GM12878 (cell line): ENCODE measurements at regions not wholly inside any gene's neighbourhood (a gene's known extent, or its start where the extent isn't known, plus 50 kb on each side); places are given as distances from the start of the nearest gene placed in this dataset.

Source experiments
- ATAC-seq: fragments of 200-7000 bp; cut with Tn5 transposase; 3 replicates; pipeline ENCODE4 v1.9.1; 2020; ENCODE audit warnings: mild to moderate bottlenecking, moderate library complexity
- BruUV-seq: library from RNA; stranded (reverse); fragments of 400-500 nt; replicated peaks from 2 replicates; lab custom pipeline; 2021; lab: Mats Ljungman, UMichigan
- CTCF ChIA-PET: fragments of 300-600 bp; sonication (Branson Sonifier 250); formaldehyde crosslinking; extraction: SDS; loops from one replicate; lab custom pipeline; 2021; ENCODE audit warnings: inconsistent platforms; lab: Yijun Ruan, JAX
- POLR2A ChIA-PET: fragments of 350-600 bp; formaldehyde crosslinking; extraction: SDS; loops from one replicate; lab custom pipeline; 2021; ENCODE audit warnings: inconsistent platforms; lab: Charles Lee
- RAD21 ChIA-PET: fragments of 300-600 bp; sonication (Branson Sonifier 250); formaldehyde crosslinking; loops from one replicate; lab custom pipeline; 2023; ENCODE audit warnings: antibody characterized with exemption; ENCODE audit not compliant: unreplicated experiment; lab: Charles Lee
- SMC1A ChIA-PET: fragments of 300-600 bp; sonication (Branson Sonifier 250); formaldehyde crosslinking; loops from one replicate; lab custom pipeline; 2023; ENCODE audit not compliant: unreplicated experiment, uncharacterized antibody; lab: Charles Lee
- DNase-seq: peaks from one replicate; pipeline ENCODE4 v3.0.0-alpha.2; 2011; ENCODE audit warnings: low read depth, low spot score
- FAIRE-seq: peaks from 3 replicates; lab custom pipeline; 2011; peaks lifted over from hg19 to GRCh38; lab: Jason Lieb, UNC
- H2AFZ ChIP-seq: 2 replicates; pipeline ENCODE4 v1.6.0; 2011; ENCODE audit warnings: low read depth, low read length, control low read depth; ENCODE audit not compliant: control insufficient read depth
- H3K27ac ChIP-seq: 2 replicates; pipeline ENCODE4 v1.5.1; 2011; ENCODE audit warnings: control low read depth; ENCODE audit not compliant: control insufficient read depth, insufficient read depth
- H3K27me3 ChIP-seq, 2 experiments: replicated peaks in 1 of 2; 2 replicates each; pipeline versions ENCODE4 v1.6.0 to v1.6.1; 2011; ENCODE audit warnings: low read length in 1 of 2; ENCODE audit not compliant: control insufficient read depth in 2 of 2, insufficient read depth in 2 of 2
- H3K36me3 ChIP-seq, 2 experiments: 2 replicates each; pipeline ENCODE4 v1.5.1; 2011; ENCODE audit warnings: low read length in 1 of 2; ENCODE audit not compliant: control insufficient read depth in 2 of 2, insufficient read depth in 2 of 2
- H3K4me1 ChIP-seq: 2 replicates; pipeline ENCODE4 v1.6.1; 2011; ENCODE audit warnings: mild to moderate bottlenecking, low read length, moderate library complexity, mixed read lengths; ENCODE audit not compliant: control insufficient read depth, insufficient read depth
- H3K4me2 ChIP-seq: 2 replicates; pipeline ENCODE4 v1.6.0; 2011; ENCODE audit warnings: control low read depth; ENCODE audit not compliant: control insufficient read depth, insufficient read depth
- H3K4me3 ChIP-seq: fragments of 200-600 bp; sonication (generic); 2 replicates; pipeline ENCODE4 v1.5.1; 2016
- H3K79me2 ChIP-seq: 2 replicates; pipeline ENCODE4 v1.6.0; 2011; ENCODE audit warnings: low read length; ENCODE audit not compliant: control insufficient read depth, insufficient read depth
- H3K9ac ChIP-seq: 2 replicates; pipeline ENCODE4 v1.8.0; 2011; ENCODE audit warnings: low read length, control low read depth, mixed read lengths; ENCODE audit not compliant: control insufficient read depth, insufficient read depth
- H3K9me3 ChIP-seq: replicated peaks from 3 replicates; pipeline ENCODE4 v1.5.1; 2011; ENCODE audit warnings: mild to moderate bottlenecking, low read length; ENCODE audit not compliant: control insufficient read depth, insufficient read depth
- H4K20me1 ChIP-seq: 2 replicates; pipeline ENCODE4 v1.6.0; 2011; ENCODE audit not compliant: control insufficient read depth, insufficient read depth
- ASH2L ChIP-seq: fragments of 300-600, 200-600 bp; sonication (generic); IDR thresholded peaks from 2 replicates; pipeline ENCODE4 v1.6.1; 2017; ENCODE audit warnings: low read depth, mild to moderate bottlenecking, borderline replicate concordance
- CHD1 ChIP-seq: IDR thresholded peaks from 2 replicates; pipeline ENCODE4 v1.6.1; 2012; ENCODE audit warnings: low read depth, low read length, improper control_type of control experiment
- DPF2 ChIP-seq: fragments of 450-650 bp; IDR thresholded peaks from 2 replicates; pipeline ENCODE4 v1.6.1; 2017; ENCODE audit warnings: mild to moderate bottlenecking
- FOXK2 ChIP-seq: fragments of 450-650 bp; IDR thresholded peaks from 2 replicates; pipeline ENCODE4 v1.6.1; 2017; ENCODE audit warnings: mild to moderate bottlenecking, moderate library complexity
- HSF1 ChIP-seq: fragments of 150-350 bp; IDR thresholded peaks from 2 replicates; pipeline ENCODE4 v1.6.1; 2014; ENCODE audit warnings: mild to moderate bottlenecking, low read depth, low read length
- JUNB ChIP-seq: IDR thresholded peaks from 2 replicates; pipeline ENCODE4 v1.6.1; 2016; ENCODE audit warnings: antibody characterized with exemption, mild to moderate bottlenecking
- RCOR1 ChIP-seq: conservative IDR thresholded peaks from 2 replicates; pipeline ENCODE4 v1.6.1; 2012; ENCODE audit warnings: low read depth, low read length, improper control_type of control experiment
- SUPT20H ChIP-seq: IDR thresholded peaks from 2 replicates; pipeline ENCODE4 v1.6.1; 2011; ENCODE audit warnings: low read depth, mild to moderate bottlenecking, low read length, moderate library complexity, borderline replicate concordance; ENCODE audit not compliant: control insufficient read depth
- TCF12 ChIP-seq: IDR thresholded peaks from 2 replicates; pipeline ENCODE4 v1.6.1; 2011; ENCODE audit warnings: low read depth, mild to moderate bottlenecking, low read length
- TCF3 ChIP-seq: IDR thresholded peaks from 2 replicates; pipeline ENCODE4 v1.6.1; 2012; ENCODE audit warnings: low read depth, mild to moderate bottlenecking, low read length, borderline replicate concordance; ENCODE audit not compliant: insufficient read depth
- YY1 ChIP-seq: IDR thresholded peaks from 2 replicates; pipeline ENCODE4 v1.6.1; 2011; ENCODE audit warnings: low read depth, mild to moderate bottlenecking, low read length
- ZBTB11 ChIP-seq: fragments of 450-650 bp; formaldehyde crosslinking; IDR thresholded peaks from 2 replicates; pipeline ENCODE4 v1.5.0; 2022; ENCODE audit warnings: mild to moderate bottlenecking, missing genetic modification characterization
- ZBTB4 ChIP-seq: fragments of 450-650 bp; formaldehyde crosslinking; IDR thresholded peaks from 2 replicates; pipeline ENCODE4 v1.4.0; 2022; ENCODE audit warnings: mild to moderate bottlenecking, moderate library complexity
- WGBS: methylation state at CpG from one replicate; pipeline ENCODE4 v1.1.6; 2016; ENCODE audit warnings: low lambda C conversion rate; ENCODE audit not compliant: insufficient replicate concordance, insufficient coverage; ENCODE audit errors: missing lambda C conversion rate; 5-methylcytosine and 5-hydroxymethylcytosine counted together
- in situ Hi-C: fragments of 300-500 bp; cut with MboI; formaldehyde crosslinking; loops from 9 replicates; pipeline ENCODE4 v1.14.3; 2018; ENCODE audit warnings: mixed read lengths
- intact Hi-C: fragments of 100-400 bp; cut with micrococcal nuclease; formaldehyde crosslinking; loops from one replicate; pipeline ENCODE4 v1.14.2; 2022; ENCODE audit not compliant: unreplicated experiment

- no peak overlapping the region for H2AFZ ChIP-seq
- H4K20me1 ChIP-seq = no peaks in the 10 kb centered on the region
- SMC1A ChIA-PET = no interaction called here
- no peaks in the 10 kb centered on the region for H3K79me2 ChIP-seq
- no peak for ATAC-seq
- CTCF ChIA-PET = no interaction called here
- no peak for DNase-seq
- RAD21 ChIA-PET = no interaction called here
- no peaks in the 10 kb centered on the region for H3K9me3 ChIP-seq
- no peak overlapping the region for H3K9ac ChIP-seq
- H3K4me3 ChIP-seq = no peak overlapping the region
- no peaks in the 10 kb centered on the region for H3K27me3 ChIP-seq
- no TSS peak for BruUV-seq
- no peak overlapping the region for H3K4me2 ChIP-seq
- POLR2A ChIA-PET = no interaction called here
- in situ Hi-C loops (no loop called here), intact Hi-C loops (no loop called here)
- TF ChIP-seq CHD1 (no peak), ZBTB4 (CRISPR knock-in tag) (no peak), TCF3 (no peak), TCF12 (no peak), FOXK2 (no peak), ASH2L (no peak), RCOR1 (no peak), JUNB (no peak), SUPT20H (no peak), DPF2 (no peak), HSF1 (no peak), YY1 (no peak), ZBTB11 (no peak)
- H3K4me1 ChIP-seq = no peaks in the 10 kb centered on the region
- FAIRE-seq = no peak
- H3K27ac ChIP-seq = no peak overlapping the region
- no peaks in the 10 kb centered on the region for H3K36me3 ChIP-seq
- WGBS = 47% methylated on average over 5 of the region's 5 CpGs
Observed at GRCh38 chr16:9327253-9327652, 235.8 kb downstream of the HAPSTR1 start.
